ENCODE measurements at regions not wholly inside any gene's neighbourhood (a gene's known extent, or its start where the extent isn't known, plus 50 kb on each side); places are given as distances from the start of the nearest gene placed in this dataset.

DNA sequence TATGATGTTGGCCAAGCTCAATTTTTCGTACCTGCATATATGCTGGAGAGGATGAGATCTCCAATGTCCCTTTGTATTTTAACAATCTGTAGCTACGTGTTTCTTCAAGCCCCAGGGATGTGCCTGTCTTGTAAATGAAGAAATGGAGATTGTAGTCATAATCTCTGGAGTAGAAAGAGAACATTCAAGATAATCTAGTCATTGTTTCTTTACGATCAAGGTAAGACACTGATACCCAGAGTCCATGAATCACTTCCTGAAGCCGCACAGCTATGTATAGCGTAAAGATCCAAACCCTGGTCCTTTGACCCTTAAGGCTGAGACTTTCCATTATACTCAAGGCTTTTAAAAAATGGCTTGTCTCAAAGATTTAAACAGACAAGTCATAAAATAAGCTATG lies 205.5 kb downstream of the HS3ST3B1 start:
- H4K20me1 ChIP-seq (ENCODE audit: insufficient read depth): no peaks in the 10 kb centered on the region
- H3K4me3 ChIP-seq (ENCODE audit: low read length): no peak overlapping the region
- no peak overlapping the region for H3K9ac ChIP-seq (ENCODE audit: low read length)
- no peak for TF ChIP-seq POLR2AphosphoS5 (IDR thresholded peaks at IDR 0.05)
- no peak for TF ChIP-seq TAF1 (IDR thresholded peaks at IDR 0.05; ENCODE audit: low read depth)
- no peak for TF ChIP-seq EZH2 (IDR thresholded peaks at IDR 0.05; ENCODE audit: borderline replicate concordance, insufficient read depth, low read length, poor library complexity, severe bottlenecking)
- TF ChIP-seq, protein P1, sequence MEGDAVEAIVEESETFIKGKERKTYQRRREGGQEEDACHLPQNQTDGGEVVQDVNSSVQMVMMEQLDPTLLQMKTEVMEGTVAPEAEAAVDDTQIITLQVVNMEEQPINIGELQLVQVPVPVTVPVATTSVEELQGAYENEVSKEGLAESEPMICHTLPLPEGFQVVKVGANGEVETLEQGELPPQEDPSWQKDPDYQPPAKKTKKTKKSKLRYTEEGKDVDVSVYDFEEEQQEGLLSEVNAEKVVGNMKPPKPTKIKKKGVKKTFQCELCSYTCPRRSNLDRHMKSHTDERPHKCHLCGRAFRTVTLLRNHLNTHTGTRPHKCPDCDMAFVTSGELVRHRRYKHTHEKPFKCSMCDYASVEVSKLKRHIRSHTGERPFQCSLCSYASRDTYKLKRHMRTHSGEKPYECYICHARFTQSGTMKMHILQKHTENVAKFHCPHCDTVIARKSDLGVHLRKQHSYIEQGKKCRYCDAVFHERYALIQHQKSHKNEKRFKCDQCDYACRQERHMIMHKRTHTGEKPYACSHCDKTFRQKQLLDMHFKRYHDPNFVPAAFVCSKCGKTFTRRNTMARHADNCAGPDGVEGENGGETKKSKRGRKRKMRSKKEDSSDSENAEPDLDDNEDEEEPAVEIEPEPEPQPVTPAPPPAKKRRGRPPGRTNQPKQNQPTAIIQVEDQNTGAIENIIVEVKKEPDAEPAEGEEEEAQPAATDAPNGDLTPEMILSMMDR (IDR thresholded peaks at IDR 0.05; ENCODE audit: poor library complexity, severe bottlenecking): no peak
- no peak for TF ChIP-seq SMC3 (conservative IDR thresholded peaks at IDR 0.05; ENCODE audit: poor library complexity)
- no peak for TF ChIP-seq EP300 (conservative IDR thresholded peaks at IDR 0.05; ENCODE audit: poor library complexity, severe bottlenecking)
- TF ChIP-seq MXI1 (conservative IDR thresholded peaks at IDR 0.05; ENCODE audit: poor library complexity, severe bottlenecking): no peak
- TF ChIP-seq RAD21 (conservative IDR thresholded peaks at IDR 0.05): no peak
- TF ChIP-seq, protein P2, sequence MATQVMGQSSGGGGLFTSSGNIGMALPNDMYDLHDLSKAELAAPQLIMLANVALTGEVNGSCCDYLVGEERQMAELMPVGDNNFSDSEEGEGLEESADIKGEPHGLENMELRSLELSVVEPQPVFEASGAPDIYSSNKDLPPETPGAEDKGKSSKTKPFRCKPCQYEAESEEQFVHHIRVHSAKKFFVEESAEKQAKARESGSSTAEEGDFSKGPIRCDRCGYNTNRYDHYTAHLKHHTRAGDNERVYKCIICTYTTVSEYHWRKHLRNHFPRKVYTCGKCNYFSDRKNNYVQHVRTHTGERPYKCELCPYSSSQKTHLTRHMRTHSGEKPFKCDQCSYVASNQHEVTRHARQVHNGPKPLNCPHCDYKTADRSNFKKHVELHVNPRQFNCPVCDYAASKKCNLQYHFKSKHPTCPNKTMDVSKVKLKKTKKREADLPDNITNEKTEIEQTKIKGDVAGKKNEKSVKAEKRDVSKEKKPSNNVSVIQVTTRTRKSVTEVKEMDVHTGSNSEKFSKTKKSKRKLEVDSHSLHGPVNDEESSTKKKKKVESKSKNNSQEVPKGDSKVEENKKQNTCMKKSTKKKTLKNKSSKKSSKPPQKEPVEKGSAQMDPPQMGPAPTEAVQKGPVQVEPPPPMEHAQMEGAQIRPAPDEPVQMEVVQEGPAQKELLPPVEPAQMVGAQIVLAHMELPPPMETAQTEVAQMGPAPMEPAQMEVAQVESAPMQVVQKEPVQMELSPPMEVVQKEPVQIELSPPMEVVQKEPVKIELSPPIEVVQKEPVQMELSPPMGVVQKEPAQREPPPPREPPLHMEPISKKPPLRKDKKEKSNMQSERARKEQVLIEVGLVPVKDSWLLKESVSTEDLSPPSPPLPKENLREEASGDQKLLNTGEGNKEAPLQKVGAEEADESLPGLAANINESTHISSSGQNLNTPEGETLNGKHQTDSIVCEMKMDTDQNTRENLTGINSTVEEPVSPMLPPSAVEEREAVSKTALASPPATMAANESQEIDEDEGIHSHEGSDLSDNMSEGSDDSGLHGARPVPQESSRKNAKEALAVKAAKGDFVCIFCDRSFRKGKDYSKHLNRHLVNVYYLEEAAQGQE (IDR thresholded peaks at IDR 0.05; ENCODE audit: borderline replicate concordance): no peak
- H3K79me2 ChIP-seq (replicated peaks; ENCODE audit: insufficient read depth, low read length): no peaks in the 10 kb centered on the region
- no peaks in the 10 kb centered on the region for H3K27me3 ChIP-seq (ENCODE audit: insufficient read depth, low read depth, low read length)
- no peaks in the 10 kb centered on the region for H3K36me3 ChIP-seq (ENCODE audit: insufficient read depth, low read length)
- H3K9me2 ChIP-seq (ENCODE audit: insufficient read depth, low read length): no peaks in the 10 kb centered on the region
- H3K27ac ChIP-seq (ENCODE audit: low read length): no peak overlapping the region
- no peaks in the 10 kb centered on the region for H3F3A ChIP-seq (ENCODE audit: insufficient read depth, low read length, poor library complexity, severe bottlenecking)
- H3K9me3 ChIP-seq (ENCODE audit: low read length): no peaks in the 10 kb centered on the region
- no peak overlapping the region for H3K4me2 ChIP-seq (ENCODE audit: low read length)
- H2AFZ ChIP-seq (ENCODE audit: low read depth, low read length): no peak overlapping the region

DNA sequence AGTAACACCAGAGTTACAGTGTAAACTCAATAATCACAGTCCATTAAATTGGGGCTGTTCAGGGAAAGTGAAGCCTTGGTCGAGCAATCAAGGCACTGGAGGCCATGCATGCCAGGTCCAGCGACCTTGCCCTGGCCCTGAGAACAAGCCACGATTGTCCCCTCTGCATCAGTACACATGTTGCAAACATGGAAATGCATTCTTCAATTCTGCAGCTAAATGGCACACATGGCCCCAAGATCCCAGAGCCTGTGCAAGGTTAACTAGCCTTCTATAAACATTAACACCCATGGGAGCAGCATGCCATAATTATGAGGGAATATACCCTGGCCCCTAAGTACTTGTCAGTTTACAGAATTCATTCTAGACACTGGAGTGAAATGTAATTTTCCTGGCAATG lies 204.7 kb downstream of the HS3ST3B1 start:
- Histone ChIP-seq H3K4me3 (ENCODE audit: low read length) (no peak overlapping the region), H4K20me1 (ENCODE audit: insufficient read depth) (no peaks in the 10 kb centered on the region), H3K27ac (ENCODE audit: low read length) (no peak overlapping the region), H3K9ac (ENCODE audit: low read length) (no peak overlapping the region), H3K4me2 (ENCODE audit: low read length) (no peak overlapping the region), H3K9me2 (ENCODE audit: insufficient read depth, low read length) (no peaks in the 10 kb centered on the region), H3K79me2 (replicated peaks; ENCODE audit: insufficient read depth, low read length) (no peaks in the 10 kb centered on the region), H3K9me3 (ENCODE audit: low read length) (no peaks in the 10 kb centered on the region), H3F3A (ENCODE audit: insufficient read depth, low read length, poor library complexity, severe bottlenecking) (no peaks in the 10 kb centered on the region), H2AFZ (ENCODE audit: low read depth, low read length) (no peak overlapping the region), H3K36me3 (ENCODE audit: insufficient read depth, low read length) (no peaks in the 10 kb centered on the region), H3K27me3 (ENCODE audit: insufficient read depth, low read depth, low read length) (no peaks in the 10 kb centered on the region)
- no peak for TF ChIP-seq RAD21 (conservative IDR thresholded peaks at IDR 0.05)
- no peak for TF ChIP-seq MXI1 (conservative IDR thresholded peaks at IDR 0.05; ENCODE audit: poor library complexity, severe bottlenecking)
- no peak for TF ChIP-seq EP300 (conservative IDR thresholded peaks at IDR 0.05; ENCODE audit: poor library complexity, severe bottlenecking)
- TF ChIP-seq, protein P2 (IDR thresholded peaks at IDR 0.05; ENCODE audit: borderline replicate concordance): no peak
- TF ChIP-seq POLR2AphosphoS5 (IDR thresholded peaks at IDR 0.05): no peak
- TF ChIP-seq TAF1 (IDR thresholded peaks at IDR 0.05; ENCODE audit: low read depth): no peak

Measured in neural cell (in vitro differentiated cells).